NCI-H748 (cell line): ENCODE measurements at regions not wholly inside any gene's neighbourhood (a gene's known extent, or its start where the extent isn't known, plus 50 kb on each side); places are given as distances from the start of the nearest gene placed in this dataset.

Experiments
- DNase-seq: peaks from one replicate; lab custom pipeline; 2025; ENCODE audit not compliant: unreplicated experiment; lab: John Stamatoyannopoulos, UW

- no peak for DNase-seq
These were observed 352.0 kb upstream of the POU3F3 start for GRCh38 chr2:104501929-104502328.

- peak; percentile 17 for DNase-seq
These were observed 351.0 kb upstream of the POU3F3 start for GRCh38 chr2:104502901-104503300.

- DNase-seq, result peak; percentile 95
These were observed 349.4 kb upstream of the POU3F3 start for GRCh38 chr2:104504331-104505073.

- DNase-seq, result no peak
These were observed 335.7 kb upstream of the POU3F3 start for GRCh38 chr2:104518256-104518655.

GRCh38 chr2:104521247-104521646 lies 332.7 kb upstream of the POU3F3 start:
- peak; percentile 83 for DNase-seq

- DNase-seq, result no peak
These were observed 330.0 kb upstream of the POU3F3 start for GRCh38 chr2:104523921-104524320.

- DNase-seq, result no peak
These were observed 325.8 kb upstream of the POU3F3 start for GRCh38 chr2:104528101-104528500.

- DNase-seq, result no peak
These were observed 322.8 kb upstream of the POU3F3 start for GRCh38 chr2:104531122-104531521.

- DNase-seq, result no peak
These were observed 316.8 kb upstream of the POU3F3 start for GRCh38 chr2:104537116-104537515.

GRCh38 chr2:104538077-104538476 lies 315.8 kb upstream of the POU3F3 start:
- peak; percentile 36 for DNase-seq

- no peak for DNase-seq
These were observed 314.3 kb upstream of the POU3F3 start for GRCh38 chr2:104539649-104540048.

GRCh38 chr2:104545055-104545454 lies 308.9 kb upstream of the POU3F3 start:
- no peak for DNase-seq

- no peak for DNase-seq
These were observed 307.4 kb upstream of the POU3F3 start for GRCh38 chr2:104546537-104546936.

- peak; percentile 4 for DNase-seq
These were observed 306.7 kb upstream of the POU3F3 start for GRCh38 chr2:104547221-104547620.

GRCh38 chr2:104561251-104561650 lies 292.7 kb upstream of the POU3F3 start:
- no peak for DNase-seq

- DNase-seq, result no peak
These were observed 291.4 kb upstream of the POU3F3 start for GRCh38 chr2:104562537-104562936.

- DNase-seq, result no peak
These were observed 290.4 kb upstream of the POU3F3 start for GRCh38 chr2:104563398-104563996.

GRCh38 chr2:104568247-104568646 lies 285.7 kb upstream of the POU3F3 start:
- DNase-seq, result no peak

GRCh38 chr2:104570259-104570658 lies 283.7 kb upstream of the POU3F3 start:
- no peak for DNase-seq

GRCh38 chr2:104572834-104573233 lies 281.1 kb upstream of the POU3F3 start:
- no peak for DNase-seq

GRCh38 chr2:104574367-104574766 lies 279.5 kb upstream of the POU3F3 start:
- DNase-seq, result no peak

- DNase-seq, result no peak
These were observed 276.8 kb upstream of the POU3F3 start for GRCh38 chr2:104577143-104577542.

GRCh38 chr2:104582471-104582870 lies 271.4 kb upstream of the POU3F3 start:
- DNase-seq, result no peak
